ENCODE measurements at regions not wholly inside any gene's neighbourhood (a gene's known extent, or its start where the extent isn't known, plus 50 kb on each side); places are given as distances from the start of the nearest gene placed in this dataset.
"Not testable (repeated sequence)": the region's sequence is repeated elsewhere in the genome, so short reads cannot be mapped to it uniquely, and the experiment has no call there.

DNA sequence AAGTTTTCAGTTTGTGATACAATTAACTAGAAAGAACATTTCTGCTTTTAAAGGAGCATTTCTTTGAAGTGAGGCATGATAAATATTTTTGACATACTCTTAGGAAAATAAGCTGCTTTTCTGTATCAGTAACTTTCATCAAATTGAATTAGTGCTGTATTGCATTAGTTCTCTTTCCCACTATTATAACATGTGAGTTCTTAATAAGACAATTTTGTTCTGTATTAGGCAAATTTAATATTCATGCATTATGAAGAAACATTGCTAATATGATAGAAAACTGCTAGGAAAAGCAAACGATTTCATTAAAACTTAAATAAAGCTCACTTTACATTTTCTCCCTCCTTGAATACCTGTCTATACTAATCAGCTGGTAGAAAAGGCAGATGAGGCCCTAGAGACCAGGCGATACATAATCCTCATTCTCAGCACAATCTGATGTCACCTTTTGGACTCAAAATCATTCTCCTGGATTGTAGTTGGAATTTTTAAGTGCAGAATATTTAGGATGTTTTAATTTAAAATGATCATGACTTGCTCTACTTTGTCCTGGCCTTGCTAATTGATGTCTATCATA, 1636.8 kb downstream of the PCDH9 start:
- DNase-seq, result no peak

DNA sequence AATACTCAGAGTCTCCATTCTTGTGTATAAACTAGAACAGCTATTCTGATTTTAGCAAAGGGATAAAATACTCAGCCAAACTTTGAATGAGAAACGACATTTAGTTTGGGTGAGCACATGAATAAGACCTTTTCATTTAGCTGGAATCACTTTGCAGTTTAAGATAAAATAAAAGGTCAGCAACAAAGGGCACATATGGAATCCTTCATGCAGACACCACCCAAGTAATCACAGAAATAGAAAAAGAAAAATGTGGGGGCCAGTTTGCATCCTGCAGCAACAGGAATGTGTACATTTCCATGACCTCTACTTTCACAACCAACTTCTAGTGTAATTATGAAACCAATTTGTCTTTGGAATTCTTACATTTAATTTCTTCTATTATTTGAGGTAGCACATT, 1637.4 kb downstream of the PCDH9 start:
- no peak for DNase-seq

DNA sequence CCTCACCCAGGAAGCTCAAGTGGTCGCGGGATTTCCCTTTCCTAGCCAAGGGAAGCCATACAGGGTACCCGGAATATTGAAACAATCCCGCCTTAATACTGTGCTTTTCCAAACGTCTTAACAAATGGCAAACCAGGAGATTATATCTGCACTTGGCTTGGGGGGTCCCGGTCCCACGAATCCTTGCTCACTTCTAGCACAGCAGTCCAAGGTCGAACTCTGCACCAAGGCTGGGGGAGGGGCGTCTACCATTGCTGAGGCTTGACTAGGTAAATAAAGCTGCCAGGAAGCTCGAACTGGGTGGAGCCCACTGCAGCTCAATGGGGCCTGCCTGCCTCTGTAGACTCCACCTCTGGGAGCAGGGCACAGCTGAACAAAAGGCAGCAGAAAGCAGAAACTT, 1644.8 kb downstream of the PCDH9 start:
- DNase-seq, result no peak

DNA sequence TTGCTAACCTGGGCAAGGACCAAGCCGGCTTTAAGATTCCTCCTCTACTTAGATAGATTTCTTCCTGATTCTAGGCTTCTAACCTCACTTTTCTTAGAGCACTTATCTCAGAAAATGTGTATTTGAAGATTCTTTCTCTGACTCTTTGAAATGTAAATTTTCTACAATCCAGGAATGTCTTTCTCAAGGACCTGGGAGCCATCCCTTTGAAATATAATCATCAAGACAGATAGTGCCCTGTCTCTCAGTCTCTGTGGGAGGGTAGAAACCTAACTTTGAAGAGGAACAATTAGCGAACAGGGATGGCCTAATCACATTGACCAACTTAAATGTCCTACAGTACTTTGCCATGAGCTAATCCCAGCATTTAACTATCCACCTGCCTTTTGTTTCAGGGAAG, 1646.0 kb downstream of the PCDH9 start:
- DNase-seq, result no peak

DNA sequence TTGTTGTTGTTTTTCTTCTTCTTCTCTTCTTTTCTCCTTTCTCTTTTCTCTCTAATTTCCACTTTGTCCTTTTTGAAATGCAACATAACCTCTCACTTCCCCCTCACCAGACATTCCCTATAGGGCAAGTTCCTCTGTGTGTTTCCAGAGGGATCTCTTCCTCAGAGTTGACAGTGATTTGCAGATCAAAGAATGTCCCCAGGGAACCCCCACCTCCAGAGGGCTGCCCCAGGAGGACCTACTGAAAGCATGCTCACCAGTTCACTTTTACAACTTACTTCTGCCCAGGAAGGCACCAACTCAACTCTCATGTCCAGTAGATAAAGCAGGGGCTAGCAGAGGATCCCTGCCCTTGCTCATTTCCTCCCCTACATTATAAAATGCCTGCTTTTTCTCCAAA, 1648.0 kb downstream of the PCDH9 start:
- no peak for DNase-seq

DNA sequence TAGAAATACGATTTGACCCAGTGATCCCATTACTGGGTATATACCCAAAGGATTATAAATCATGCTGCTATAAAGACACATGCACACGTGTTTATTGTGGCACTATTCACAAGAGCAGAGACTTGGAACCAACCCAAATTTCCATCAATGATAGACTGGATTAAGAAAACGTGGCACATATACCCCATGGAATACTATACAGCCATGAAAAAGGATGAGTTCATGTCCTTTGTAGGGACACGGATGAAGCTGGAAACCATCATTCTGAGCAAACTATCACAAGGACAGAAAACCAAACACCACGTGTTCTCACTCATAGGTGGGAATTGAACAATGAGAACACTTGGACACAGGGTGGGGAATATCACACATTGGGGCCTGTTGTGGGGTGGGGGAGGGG, 1665.6 kb downstream of the PCDH9 start:
- not testable (repeated sequence) for DNase-seq

DNA sequence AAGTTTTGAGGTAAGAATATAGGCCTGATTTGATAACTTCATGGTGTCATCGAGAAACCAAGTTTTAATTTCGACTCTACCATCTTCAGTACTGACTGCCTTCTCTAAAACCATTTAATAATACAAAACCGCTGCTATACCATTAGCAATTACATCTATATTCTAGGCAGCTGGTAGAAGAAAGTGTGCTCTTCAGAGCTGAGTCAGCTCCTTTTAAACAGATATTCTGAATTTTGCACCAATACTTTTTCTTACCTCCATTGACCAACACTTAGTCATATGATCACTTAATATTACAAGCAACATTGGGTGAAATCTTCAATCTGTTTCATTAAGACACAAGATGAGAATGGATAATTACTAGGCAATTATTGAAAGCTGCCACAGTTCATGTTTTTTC, 1667.8 kb downstream of the PCDH9 start:
- no peak for DNase-seq

DNA sequence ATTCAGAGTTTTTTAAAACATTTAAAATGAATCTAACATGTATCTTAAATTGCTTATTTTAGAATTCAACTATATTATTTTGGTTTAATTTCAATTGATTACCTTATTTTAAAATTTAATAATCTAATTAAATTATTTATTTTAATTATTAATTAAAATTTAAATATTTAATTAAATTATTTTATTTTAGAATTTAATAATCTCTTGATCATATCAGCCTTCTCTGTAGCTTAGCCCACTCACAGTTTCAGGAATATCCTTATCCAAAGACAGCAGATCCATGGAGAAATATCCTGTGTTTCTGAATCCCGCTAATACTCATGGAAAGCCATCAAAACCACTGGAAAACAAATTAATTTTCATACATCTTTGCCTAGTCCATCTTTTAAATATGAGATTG, 1669.2 kb downstream of the PCDH9 start:
- DNase-seq, result no peak

DNA sequence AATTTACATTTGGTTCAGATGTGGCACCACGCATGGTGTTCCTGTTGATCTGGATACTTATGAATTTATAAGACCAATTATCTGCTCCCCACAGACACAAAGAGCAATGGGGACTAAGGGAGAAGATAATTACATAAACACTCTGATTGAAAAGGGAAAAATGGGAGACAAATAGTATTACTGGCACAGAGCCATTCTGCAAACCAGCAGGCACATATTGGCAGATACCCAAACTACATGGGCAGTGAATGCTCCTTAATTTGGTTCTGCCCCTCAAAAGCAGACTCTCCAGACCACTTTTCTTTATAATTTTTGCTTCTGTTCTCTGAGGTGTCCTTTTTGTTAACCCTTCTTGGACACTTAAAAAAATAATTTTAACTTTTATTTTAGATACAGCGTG, 1674.2 kb downstream of the PCDH9 start:
- no peak for DNase-seq

DNA sequence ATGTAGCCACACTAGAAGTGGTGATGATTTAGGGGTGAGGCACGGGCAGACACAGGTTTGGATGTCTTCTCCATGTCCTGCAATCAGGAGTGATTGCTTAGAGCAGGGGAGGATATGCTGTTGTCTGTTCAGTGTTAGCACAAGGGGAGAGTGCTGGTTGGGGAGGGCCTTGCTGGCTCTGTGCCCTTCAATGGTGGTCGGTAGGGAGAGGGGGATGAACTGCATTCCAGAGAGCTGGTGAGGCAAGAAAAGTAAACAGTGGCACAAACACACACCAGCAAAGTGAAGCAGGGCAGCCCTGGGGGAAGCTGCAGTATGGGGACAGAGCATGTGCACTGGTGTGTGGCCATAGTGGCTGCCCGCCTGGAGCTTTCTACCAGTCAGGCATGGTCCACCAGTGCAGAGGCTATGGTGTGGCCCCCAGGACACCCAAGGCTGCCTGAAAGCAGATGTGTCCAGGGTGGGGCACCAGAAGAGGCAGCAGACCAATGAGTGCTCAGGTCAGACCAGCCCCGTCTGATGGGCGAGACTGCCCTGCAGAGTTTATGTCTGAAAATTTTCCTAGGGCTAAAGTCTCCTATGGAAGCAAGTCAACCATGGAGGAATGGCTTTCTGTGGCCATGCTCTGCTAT, 1676.9 kb downstream of the PCDH9 start:
- DNase-seq, result no peak

DNA sequence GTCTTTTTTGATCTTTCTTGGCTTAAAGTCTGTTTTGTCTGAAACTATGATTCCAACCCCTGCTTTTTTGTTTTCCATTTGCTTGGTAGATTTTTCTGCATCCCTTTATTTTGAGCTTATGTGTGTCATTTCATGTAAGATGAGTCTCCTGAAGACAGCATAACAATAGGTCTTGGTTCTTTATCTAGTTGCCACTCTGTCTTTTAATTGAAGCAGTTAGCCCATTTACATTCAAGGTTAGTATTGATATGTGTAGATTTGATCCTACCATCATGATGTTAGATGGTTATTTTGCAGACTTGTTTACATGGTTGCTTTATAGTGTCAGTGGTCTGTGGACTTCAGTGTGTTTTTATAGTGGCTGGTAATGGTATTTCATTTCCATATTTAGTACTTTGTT, 1678.9 kb downstream of the PCDH9 start:
- no peak for DNase-seq

DNA sequence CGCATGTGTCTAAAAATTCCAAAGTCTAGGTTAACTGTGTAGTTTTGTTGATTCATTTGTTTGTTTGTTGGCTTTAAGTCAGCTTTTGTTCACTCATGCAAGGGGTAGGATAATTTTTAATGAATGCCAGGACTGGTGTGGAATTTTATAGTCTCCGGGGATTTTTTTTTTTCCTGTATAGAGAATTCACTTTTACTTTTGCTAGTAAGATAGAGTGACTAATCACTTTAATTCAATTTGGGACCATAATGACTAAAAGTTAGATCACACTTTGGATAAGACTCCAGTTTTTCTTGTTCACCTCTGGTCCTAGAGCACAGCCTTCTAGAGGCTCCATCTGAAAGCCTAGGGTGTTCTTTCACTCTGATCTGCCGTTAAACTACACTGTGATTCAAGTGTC, 1690.0 kb downstream of the PCDH9 start:
- no peak for DNase-seq

DNA sequence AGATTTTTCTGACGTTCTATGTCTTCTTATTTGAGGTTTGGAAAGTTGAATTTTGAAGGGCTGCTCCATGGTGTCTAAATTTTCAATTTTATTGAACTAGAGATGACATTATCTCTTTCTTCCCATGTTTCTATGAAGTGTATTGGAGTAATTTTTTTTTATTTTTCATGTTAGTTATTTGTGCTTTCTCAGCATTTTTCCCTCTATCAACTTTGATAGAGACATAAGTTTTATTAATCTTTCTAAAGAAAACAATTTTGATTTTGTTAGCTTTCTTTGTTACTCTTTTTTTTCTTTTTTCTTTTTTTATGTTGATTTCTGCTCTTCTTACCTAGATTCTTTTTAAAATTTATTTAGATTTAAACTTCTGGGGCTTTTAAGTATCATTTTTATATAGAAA, 1694.8 kb downstream of the PCDH9 start:
- DNase-seq, result no peak

DNA sequence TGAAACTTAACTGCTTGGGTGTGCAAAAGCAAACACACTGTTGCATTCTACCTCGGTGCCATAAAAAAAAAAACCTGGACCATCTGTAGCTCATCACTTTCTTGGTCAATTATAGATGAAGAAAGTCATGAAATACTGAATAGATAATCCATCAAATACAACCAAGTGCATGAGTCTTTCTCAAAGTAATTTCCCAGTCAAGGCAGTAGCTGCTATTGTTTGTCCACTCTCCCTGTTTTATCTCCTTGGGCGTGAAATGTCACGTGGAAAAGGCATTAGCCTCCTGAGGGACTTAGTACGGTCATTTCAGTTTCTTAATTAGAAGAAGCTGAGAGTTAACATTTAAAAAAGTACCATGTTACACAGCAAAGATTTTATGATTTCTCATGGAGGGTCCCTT, 1697.9 kb downstream of the PCDH9 start:
- no peak for DNase-seq

DNA sequence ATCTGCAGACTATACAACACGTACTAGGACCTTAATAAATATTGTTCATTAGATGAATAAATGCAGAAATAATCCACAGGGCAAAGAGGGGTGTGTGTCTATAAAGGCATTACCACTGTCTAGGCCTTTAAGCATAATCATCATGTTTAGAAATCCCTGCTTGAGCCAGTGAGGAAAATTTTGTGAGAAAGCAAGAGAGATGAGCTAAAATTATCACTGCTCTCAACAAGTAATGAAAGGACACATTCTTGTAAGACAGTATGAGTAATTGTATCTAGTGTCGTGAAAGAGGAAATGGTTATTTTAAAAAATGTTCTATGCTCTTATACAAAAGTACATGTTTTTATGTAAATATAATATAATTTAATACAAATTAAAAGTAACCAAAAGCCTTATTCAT, 1699.4 kb downstream of the PCDH9 start:
- DNase-seq, result no peak

DNA sequence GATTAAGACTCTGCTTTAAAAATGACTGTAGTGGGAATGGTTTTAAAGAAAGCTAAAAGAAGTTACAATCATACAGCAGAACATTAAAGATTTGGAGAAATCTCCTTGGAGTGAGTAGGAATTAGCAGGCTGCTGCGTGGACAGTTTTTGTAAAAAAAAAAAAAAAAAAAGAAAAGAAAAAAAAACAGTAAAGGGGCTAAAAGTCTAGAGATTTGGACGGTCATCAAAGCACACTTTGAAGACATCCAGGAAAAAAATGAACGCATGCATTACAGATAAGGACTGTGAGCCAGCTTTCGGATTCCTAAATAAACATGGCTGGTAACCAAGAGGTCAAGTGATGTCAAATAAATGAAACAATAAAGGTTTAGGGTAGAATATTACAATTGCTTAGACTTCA, 1700.6 kb downstream of the PCDH9 start:
- DNase-seq, result no peak

DNA sequence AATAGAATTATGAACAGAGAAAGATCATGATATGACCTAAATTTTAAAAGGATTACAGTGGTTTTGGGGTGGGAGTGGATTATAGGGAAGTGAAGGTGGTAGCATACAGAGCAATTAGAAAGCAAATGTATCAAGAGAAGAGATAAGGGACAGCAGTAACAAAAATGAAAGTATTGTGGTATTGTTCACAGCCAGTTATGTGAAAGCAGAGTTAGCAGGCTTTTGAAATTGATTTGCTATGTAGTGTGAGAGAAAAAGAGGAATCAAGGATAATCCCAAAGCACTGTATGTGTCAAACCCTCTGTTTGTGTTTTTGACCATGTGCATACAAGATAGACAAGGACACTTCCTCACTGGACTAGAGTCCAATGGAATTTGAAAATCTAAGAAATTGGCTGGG, 1721.4 kb downstream of the PCDH9 start:
- no peak for DNase-seq

DNA sequence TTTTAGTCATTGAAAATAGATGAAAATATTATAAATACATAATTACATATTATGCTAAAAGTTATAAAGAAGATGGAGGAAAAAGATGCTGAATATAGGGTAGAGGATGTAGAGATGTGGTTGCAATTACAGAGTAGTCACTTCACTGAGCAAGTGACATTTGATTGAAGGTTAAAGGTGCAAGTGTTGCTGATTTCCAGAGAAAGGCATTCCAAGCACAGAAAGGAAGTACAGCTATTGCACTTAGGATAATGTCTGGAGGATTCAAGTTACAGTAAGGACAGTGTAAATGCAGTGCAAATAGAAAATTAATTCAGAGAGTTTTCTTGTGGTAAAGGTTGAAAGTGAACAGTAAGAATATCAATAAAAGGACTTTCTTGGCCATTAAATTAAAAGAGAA, 1721.8 kb downstream of the PCDH9 start:
- DNase-seq, result no peak

DNA sequence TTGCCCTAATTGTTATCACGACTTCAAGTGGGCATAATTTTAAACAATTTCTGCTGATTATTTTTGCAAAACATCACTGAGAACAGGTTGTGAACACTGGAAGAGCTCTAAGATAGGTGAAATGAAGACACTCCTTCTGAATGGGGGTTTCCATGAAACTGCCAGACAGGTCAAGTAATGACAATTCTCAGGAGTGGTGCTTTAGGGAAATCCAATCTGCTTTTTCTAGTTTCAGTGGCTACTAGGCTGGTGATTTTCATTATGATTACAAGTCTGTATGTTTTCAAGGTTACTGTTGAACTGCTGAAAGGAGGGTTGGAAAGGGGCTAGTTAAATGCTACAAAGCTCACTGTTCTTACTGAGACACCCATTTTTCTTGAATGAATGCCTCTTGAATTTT, 1724.2 kb downstream of the PCDH9 start:
- DNase-seq, result no peak

DNA sequence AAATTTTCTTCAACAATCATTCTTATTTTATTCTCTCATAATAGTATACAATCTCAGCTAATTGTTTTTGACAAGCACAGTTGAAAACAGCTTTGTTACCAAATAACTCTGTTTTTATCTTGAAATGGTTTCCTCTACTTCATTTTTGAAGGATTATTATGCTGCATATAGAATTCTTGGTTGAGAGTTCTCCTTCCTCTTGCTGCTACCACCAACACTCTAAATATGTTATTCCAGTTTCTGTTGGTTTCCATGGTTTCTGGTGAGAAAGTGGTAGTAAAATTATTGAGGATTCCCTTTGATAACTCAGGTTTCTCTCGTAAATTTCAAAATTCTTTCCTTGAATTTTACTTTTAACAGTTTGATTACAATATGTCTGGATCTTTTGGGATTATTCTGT, 1725.9 kb downstream of the PCDH9 start:
- no peak for DNase-seq

DNA sequence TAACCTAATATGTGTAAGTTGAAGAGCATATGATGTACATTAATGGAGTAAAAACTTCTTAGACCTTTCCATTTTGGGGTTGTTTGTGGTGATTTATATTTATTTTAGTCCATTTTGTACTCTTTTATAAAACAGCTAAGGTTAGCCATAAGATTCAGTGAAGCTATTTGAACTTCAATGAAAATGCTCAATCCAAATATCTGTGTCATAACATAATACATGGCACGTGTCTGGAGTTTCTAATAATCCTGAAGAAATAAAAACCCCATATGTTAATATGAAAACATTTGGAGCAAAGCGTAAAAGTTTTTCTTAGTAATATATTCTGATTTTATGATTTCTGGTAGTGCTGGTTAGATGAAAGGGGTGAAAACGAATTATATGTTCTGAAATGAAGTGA, 1729.7 kb downstream of the PCDH9 start:
- no peak for DNase-seq

DNA sequence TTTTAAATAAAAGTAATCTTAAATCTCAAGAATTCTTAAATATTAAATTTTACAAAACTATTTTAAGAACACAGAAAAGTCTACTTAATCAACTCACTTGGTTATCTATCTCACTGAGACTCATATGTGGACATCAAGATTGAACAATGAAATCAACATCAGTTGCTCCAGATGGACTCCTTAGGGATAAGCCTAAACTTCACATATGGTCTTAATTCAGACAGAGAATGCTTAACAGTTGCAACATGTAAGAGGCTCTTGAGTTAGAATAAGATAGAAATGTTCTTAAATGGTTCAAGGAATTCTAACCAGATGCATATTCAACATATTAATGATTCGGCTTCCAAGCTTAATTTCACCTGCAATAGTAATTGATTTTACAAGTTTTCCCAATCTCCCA, 1730.9 kb downstream of the PCDH9 start:
- no peak for DNase-seq

DNA sequence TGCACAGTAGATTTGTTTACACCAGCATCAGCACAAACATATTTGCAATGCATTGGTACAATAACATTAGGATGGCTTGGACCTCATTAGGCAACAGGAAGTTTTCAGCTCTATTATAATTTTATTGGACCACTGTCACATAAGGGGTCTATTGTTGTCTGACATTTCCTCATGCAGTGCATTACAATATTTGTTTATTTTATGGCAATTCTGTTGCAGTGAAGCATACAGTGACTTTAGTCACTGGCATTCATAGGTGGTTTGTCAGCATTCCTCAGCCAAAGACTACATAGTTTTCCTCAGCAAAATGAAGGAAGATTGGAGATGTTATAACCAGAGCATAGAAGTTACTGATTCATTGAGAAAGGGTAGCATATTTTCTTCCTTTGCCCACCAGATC, 1732.9 kb downstream of the PCDH9 start:
- DNase-seq, result no peak

DNA sequence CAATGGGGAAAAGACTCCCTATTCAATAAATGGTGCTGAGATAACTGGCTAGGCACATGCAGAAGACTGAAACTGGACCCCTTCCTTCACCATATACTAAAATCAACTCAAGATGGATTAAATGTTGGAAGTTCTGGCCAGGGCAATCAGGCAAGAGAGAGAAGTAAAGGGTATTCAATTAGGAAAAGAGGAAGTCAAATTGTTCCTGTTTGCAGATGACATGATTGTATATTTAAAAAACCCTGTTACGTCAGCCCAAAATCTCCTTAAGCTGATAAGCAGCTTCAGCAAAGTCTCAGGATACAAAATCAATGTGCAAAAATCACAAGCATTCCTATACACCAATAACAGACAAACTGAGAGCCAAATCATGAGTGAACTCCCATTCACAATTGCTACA, 1739.4 kb downstream of the PCDH9 start:
- DNase-seq, result not testable (repeated sequence)

DNA sequence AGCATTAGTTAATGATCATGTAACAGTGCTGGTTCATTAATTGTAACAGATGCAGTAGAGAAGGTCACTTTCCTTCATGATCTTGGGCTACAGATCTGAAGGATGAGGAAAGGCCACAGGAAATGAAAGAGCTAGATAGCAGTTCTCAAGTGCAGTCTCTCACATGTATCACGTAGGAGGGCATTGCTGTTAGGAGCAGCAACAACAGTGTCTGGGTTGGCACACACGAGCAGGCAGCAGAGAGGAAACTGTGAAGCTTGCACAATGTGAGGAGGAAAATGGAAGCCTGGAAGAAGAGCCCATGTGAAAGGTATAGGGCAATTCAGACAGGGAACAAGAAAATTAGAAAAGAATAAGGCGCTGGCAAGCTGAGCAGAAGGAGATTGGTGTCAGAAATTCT, 1741.5 kb downstream of the PCDH9 start:
- DNase-seq, result no peak

DNA sequence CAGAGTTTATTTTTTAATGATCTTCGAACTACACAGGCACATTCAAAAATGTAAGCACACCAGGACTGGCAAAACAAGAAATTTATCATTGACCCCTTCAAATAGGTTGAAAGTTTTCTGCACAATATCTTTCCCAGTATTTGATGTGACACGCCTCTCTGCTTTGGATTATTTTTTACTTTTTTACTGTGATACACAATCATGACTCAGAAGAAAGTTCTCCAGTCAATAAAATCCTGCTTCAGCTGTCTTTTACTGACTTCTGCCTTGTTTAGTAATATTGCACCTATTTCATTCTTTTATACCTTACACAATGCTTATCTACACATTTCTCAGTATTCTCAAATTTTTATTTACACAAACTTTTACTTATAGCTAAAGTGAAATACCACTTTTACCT, 1750.4 kb downstream of the PCDH9 start:
- no peak for DNase-seq
